Heart left ventricle (tissue), 13 donors: ENCODE measurements at regions not wholly inside any gene's neighbourhood (a gene's known extent, or its start where the extent isn't known, plus 50 kb on each side); places are given as distances from the start of the nearest gene placed in this dataset.

Source experiments
- POLR2A ChIP-seq, 2 donors: fragments of 450-650 bp; IDR thresholded peaks; one replicate each; pipeline ENCODE4 v1.6.1; 2017; ENCODE audit warnings: antibody characterized with exemption in 2 of 2, mild to moderate bottlenecking in 2 of 2, moderate library complexity in 2 of 2
- TF ChIP-seq, protein P1 (sequence below), 12 donors: fragments of 200-600 bp; sonication (generic) in 4 of 12; IDR thresholded peaks; one replicate each; pipeline versions ENCODE4 v1.5.0 to v1.8.0; 2018 to 2022; ENCODE audit warnings: antibody characterized with exemption in 12 of 12, mild to moderate bottlenecking in 5 of 12
- donor health status: ischemic (EF 13 %, LVEDD 7.1; RV severe dilation, severe dysfunction).
- donor health status: DM: no; HTN: yes; CAD: no.
- donor health status: DM: no; HTN: no; CAD: no.
- donor health status: ischemic (EF 25% LVEDD 6.9; RV normal size, moderate dysfunction).
- donor health status: ischemic (EF 25% LVEDD 5.7; RV mildly dilated, moderate dysfunction).
- donor health status: ischemic (EF 35%, LVEDD 5.7; RV mildly dilated, moderate dysfunction).
- donor health status: nonischemic (EF 11% LVEDD 7.7; RV severe dilation, severe dysfunction).
- donor health status: DM: yes; HTN: yes; CAD: no.
- donor health status: PGD.
- donor health status: ischemic (EF 29% LVEDD 5.4; RV normal size, mild dysfunction).
- donor health status: nonischemic (EF 23%, LVEDD 6.1; RV moderate dilation, normal function).

- TF ChIP-seq, protein P1, sequence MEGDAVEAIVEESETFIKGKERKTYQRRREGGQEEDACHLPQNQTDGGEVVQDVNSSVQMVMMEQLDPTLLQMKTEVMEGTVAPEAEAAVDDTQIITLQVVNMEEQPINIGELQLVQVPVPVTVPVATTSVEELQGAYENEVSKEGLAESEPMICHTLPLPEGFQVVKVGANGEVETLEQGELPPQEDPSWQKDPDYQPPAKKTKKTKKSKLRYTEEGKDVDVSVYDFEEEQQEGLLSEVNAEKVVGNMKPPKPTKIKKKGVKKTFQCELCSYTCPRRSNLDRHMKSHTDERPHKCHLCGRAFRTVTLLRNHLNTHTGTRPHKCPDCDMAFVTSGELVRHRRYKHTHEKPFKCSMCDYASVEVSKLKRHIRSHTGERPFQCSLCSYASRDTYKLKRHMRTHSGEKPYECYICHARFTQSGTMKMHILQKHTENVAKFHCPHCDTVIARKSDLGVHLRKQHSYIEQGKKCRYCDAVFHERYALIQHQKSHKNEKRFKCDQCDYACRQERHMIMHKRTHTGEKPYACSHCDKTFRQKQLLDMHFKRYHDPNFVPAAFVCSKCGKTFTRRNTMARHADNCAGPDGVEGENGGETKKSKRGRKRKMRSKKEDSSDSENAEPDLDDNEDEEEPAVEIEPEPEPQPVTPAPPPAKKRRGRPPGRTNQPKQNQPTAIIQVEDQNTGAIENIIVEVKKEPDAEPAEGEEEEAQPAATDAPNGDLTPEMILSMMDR (IDR thresholded peaks at IDR 0.05): no peak
- TF ChIP-seq POLR2A (IDR thresholded peaks at IDR 0.05): no peak
Observed at GRCh38 chr7:45311597-45311996, 154.0 kb downstream of the RAMP3 start.
